GM21367 (cell line): ENCODE measurements at regions not wholly inside any gene's neighbourhood (a gene's known extent, or its start where the extent isn't known, plus 50 kb on each side); places are given as distances from the start of the nearest gene placed in this dataset.
"Not testable (repeated sequence)": the region's sequence is repeated elsewhere in the genome, so short reads cannot be mapped to it uniquely, and the experiment has no call there.

Experiments used
- ATAC-seq: cut with Tn5 transposase; IDR thresholded peaks from one replicate; pipeline ENCODE4 v1.9.1; 2021; ENCODE audit not compliant: unreplicated experiment

GRCh38 chr5:136749016-136749415 is 383.7 kb upstream of the TRPC7 start:
- no peak for ATAC-seq

DNA sequence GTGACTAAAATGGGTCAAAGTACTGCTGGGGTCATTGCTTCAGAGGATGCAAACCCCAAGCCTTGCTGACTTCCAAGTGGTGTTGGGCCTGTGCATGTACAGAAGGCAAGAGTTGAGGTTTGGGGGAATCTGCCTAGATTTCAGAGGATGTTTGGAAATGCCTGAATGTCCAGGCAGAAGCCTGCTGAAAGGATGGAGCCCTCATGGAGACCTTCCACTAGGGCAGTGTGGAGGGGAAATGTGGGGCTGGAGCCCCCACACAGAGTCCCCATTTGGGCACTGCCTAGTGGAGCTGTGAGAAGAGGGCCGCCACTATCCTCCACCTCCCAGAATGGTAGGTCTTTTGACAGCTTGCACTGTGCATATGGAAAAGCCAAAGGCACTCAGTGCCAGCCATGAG is 377.7 kb upstream of the TRPC7 start:
- ATAC-seq: no peak

DNA sequence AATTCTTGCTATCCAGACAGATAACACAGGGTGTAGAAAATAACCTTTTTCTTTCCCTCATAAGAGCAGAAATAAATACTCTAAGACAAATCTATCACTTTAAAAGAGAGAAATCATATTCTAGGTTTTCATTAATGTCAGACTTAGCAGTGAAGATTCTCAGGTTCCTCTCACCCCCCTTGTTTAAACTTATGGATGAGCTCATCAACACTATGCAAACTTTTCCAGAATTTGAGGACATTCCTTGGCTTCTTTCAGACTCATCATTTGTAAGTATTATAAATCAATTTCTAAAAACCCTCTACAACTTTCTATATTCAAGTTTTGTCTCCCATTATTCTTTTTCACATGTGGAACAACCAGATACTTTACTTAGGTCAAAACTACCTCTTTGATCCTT is 374.9 kb upstream of the TRPC7 start:
- no peak for ATAC-seq

- not testable (repeated sequence) for ATAC-seq
Observed at GRCh38 chr5:136739271-136739670, 373.9 kb upstream of the TRPC7 start.

- ATAC-seq: no peak
Observed at GRCh38 chr5:136738829-136739228, 373.5 kb upstream of the TRPC7 start.

- ATAC-seq: no peak
Observed at GRCh38 chr5:136736021-136736420, 370.7 kb upstream of the TRPC7 start.

GRCh38 chr5:136735611-136736010 is 370.3 kb upstream of the TRPC7 start:
- ATAC-seq: not testable (repeated sequence)

DNA sequence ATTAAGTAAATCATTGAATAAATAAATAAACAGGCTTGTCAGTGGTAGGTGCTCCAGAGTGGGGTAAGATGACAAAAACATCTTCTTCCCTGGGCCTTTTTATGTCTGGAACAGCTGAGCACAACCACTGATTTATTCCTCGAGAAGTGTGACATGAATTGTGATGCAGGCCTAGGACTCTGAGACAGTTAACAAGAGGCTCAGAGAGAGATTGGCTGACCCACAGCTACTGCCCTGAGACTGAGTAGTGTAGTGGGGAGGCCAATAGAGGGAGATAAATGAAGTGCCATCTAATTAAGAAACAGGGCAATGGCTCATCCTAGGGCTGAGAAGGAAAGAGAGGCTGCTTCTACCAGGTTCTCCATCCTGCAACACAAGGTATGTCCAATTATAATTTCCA is 369.3 kb upstream of the TRPC7 start:
- ATAC-seq: no peak

DNA sequence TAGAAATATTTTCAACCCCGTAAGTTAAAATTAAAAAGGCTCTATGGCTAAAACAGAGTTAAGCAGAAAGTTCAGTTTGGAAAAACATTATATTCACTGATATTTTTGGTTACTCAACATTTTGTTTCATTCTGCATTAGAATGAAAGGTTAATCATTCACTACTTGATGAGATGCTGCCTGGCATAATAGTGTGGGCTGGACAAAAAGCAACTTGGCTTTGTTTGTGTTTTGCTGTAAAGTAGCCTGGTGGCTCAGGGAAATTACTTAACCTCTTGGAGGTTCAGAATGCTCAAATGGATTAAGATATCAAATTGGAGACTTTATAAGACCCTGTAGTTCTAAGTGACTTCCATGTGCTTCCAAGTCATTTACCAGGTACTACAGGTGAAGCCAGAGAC is 367.4 kb upstream of the TRPC7 start:
- ATAC-seq: no peak

DNA sequence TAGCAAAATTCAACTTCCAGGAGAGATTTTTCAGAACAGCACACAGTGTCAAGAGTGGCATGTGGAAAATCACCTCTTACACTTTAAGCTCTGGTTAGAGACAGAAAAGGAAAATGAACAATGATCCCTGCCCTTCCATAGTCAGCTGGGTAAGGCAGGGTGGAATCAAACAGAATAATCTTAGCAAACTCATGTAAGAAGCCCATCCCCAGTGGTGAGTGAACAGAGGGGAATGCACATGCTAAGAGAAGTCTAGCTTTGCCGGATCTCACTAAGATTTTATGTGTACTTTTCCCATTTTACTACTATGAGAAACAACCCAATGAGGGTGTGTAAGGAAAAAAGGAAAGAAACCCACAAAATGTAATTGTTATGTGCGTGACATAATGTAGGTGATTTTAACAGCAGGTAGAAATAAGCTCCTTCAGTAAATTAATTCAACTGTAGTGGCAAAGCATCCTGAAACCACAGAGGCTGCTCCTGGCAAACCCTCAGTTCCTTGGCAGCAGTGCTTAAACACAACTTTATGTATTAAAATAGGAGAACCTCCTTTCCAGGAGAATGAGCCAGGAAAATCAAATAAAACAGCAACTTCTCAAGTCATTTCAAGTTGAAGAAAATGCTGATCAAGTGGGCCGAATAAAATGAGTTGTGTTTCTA is 366.0 kb upstream of the TRPC7 start:
- ATAC-seq: no peak

DNA sequence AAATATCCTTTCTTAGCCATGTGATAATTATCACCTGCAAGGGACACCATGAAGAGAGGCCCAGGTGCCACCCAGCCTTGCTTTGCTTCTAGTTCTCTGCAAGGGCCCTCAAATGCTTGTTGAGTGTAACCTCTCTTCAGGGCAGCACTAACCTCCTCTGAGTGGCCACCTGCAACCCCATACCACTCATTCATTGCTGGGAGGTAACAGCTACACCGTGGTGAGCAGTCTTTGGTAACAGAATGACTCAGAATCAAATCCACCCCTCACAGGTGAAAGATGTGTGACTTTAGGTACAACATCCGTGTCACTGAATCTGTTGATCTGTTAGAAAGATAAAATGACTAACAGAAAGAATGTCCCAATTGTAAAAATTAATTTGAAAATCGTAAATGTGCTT is 365.1 kb upstream of the TRPC7 start:
- ATAC-seq: no peak

GRCh38 chr5:136729901-136730355 is 364.6 kb upstream of the TRPC7 start:
- ATAC-seq: no peak

- ATAC-seq: no peak
Observed at GRCh38 chr5:136726506-136726905, 361.2 kb upstream of the TRPC7 start.

- ATAC-seq: no peak
Observed at GRCh38 chr5:136724161-136724560, 358.8 kb upstream of the TRPC7 start.

DNA sequence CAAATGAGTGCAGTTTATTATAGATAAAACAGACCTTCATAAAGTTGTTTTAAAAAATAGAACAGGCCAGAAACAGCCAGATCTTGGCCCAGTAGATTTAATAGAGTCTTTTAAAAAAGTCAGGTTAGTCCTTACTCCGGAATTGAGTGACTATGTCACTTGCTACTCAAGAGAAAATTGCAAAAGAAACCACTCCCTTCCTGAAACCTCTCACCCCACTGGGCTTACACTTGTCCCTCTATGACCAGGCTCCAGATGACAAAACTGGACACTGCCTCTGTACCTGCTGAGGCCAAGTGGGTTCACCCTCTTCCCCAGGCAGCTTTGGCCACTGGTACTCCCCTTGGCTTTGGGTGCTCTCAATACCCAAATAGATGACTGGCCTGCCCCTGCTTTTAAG is 357.2 kb upstream of the TRPC7 start:
- ATAC-seq: no peak

DNA sequence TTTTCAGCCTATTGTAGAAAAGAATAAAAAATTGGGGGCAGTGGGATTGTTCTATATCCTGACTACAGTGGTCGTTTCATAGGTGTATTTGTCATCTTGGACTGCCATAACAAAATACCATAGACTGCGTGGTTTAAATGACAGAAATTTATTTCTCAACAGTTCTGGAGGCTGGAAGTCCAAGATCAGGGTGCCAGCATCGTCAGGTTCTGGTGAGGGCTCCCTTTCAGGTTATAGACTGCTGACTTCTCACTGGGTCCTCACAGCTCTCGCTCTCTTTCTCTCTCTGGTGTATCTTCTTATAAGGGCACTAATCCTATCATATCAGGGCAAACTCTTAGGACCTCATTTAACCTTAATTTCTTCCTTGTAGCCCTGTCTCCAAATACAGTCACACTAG is 356.7 kb upstream of the TRPC7 start:
- ATAC-seq: no peak

GRCh38 chr5:136720674-136721073 is 355.3 kb upstream of the TRPC7 start:
- ATAC-seq: no peak

GRCh38 chr5:136717917-136718316 is 352.6 kb upstream of the TRPC7 start:
- ATAC-seq: no peak

DNA sequence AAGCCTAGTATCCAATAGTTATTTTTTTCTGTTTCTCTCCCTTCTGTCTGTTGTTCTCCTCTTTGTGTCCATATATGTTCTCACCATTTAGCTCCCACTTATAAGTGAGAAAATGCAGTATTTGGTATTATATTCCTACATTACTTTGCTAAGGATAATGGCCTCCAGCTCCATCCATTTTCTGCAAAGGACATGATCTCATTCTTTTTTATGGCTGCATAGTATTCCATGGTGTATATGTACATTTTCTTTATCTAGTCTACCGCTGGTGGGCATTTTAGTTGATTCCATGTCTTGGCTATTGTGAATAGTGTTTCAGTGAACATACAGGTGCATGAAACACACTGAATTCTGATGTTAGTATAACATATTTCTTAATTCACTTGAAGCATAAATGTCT is 348.9 kb upstream of the TRPC7 start:
- ATAC-seq: no peak

DNA sequence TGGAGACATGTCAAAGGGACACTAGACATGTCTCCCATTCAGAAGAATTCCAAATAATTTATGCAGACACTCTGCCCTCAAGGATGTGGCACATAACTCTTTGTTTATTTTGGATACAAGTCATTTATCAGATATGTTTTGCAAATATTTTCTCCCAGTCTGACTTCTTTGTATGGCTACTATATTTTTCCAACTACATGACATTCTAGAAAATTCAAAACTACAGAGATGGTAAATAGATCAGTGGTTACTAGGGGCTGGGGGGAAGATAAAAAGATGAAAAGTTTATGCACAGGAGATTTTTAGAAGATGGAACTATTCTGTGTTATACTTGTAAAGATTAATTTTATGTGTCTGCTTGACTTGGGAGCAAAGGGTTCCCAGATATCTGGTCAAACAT is 347.3 kb upstream of the TRPC7 start:
- no peak for ATAC-seq

DNA sequence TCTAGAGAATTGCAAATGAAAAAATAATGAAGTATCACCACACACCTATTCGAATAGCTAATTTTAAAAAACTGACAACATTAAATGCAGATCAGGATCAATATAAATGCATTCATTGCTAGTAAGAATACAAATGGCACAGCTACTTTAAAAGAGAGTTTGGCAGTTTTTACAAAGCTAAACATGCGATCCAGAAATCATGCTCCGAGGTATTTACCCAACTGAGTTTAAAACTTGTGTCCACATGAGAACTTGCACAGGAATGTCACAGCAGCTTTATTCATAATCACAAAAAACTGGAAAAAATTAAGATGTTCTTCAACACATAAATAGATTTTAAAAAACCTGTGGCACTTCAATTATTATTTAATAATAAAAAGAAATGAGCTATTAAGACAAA is 345.5 kb upstream of the TRPC7 start:
- no peak for ATAC-seq

DNA sequence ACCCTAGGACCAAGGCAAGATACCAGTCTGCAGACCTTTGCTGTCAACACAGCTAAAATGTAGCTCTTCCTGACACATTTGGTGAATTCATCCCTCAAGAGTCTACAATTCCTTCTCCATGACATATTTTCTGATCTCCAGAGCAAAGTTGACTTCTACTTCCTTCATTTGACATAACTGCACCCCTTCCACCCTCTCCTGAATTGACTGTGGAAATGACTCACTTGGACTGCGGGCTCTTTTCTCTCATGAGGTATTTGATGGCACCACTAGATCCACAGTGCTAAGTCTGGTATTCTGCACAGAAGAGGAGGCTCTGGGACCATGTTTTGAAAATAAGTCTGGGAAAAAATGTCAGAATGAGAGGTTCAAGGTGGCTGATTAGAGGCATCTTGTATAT is 338.4 kb upstream of the TRPC7 start:
- ATAC-seq: no peak

GRCh38 chr5:136703036-136703435 is 337.7 kb upstream of the TRPC7 start:
- no peak for ATAC-seq
